ENCODE measurements at regions not wholly inside any gene's neighbourhood (a gene's known extent, or its start where the extent isn't known, plus 50 kb on each side); places are given as distances from the start of the nearest gene placed in this dataset.
"Not testable (repeated sequence)": the region's sequence is repeated elsewhere in the genome, so short reads cannot be mapped to it uniquely, and the experiment has no call there.

DNA sequence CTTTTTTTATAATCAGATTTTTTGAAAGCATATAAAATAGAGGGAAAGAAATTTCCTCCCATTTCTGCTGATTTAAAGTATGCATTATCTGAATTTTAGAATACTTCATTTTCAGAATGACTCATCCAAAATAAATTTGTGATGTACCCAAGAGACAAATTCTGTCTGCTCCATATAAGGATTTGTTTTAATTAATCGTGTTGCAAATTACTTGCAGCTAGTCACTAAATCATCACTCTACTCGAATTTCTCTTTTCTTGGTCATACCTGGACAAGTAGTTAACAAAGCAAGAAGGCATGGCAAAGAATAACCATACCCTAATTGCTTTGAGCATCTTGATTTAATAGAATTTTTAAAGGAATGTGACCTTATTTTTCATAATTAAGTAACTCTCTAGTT, 284.1 kb upstream of the GRAMD2B start:
- no peak for DNase-seq

DNA sequence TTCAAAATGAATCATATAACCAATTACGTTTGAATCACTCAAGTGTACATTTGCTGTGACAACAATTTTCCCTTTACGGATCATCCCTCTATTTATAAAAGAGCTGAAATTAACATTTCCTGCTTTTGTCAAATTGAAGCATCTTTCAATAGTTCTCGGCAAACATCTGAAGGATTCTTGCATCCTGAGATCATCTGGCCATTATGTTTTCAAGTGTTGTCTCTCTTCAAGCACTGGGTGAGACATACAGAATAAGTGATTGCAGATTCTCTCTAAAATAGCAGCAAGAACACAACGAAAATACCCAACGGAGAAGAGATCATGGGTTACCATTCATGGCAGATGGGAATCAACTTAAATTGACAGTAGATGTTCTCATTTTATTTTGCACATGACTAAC, 283.4 kb upstream of the GRAMD2B start:
- no peak for DNase-seq

DNA sequence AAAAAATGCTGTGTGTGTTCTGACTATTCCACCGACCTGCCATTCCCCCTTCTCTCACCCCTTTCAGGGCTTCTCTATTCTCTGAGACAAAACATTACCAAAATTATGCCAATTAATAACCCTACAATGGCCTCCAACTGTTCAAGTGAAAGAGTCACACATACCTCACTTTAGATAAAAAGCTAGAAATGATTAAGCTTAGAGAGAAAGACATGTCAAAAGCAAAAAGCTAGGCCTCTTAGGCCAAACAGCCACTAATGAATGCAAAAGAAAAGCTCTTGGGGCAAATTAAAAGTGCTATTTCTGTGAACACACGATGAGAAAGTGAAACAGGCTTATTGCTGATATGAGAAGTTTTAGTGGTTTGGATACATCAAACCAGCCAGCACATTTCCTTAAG, 279.6 kb upstream of the GRAMD2B start:
- no peak for DNase-seq

DNA sequence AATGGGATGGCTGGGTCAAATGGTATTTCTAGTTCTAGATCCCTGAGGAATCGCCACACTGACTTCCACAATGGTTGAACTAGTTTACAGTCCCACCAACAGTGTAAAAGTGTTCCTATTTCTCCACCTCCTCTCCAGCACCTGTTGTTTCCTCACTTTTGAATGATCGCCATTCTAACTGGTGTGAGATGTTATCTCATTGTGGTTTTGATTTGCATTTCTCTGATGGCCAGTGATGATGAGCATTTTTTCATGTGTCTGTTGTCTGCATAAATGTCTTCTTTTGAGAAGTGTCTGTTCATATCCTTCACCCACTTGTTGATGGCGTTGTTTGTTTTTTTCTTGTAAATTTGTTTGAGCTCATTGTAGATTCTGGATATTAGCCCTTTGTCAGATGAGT, 272.9 kb upstream of the GRAMD2B start:
- not testable (repeated sequence) for DNase-seq

DNA sequence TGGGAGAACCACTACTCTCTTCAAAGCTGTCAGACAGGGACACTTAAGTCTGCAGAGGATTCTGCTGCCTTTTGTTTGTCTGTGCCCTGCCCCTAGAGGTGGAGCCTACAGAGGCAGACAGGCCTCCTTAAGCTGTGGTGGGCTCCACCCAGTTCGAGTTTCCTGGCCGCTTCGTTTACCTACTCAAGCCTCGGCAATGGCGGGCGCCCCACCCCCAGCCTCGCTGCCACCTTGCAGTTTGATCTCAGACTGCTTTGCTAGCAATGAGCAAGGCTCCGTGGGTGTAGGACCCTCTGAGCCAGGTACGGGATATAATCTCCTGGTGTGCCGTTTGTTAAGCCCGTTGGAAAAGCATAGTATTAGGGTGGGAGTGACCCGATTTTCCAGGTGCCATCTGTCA, 267.9 kb upstream of the GRAMD2B start:
- DNase-seq: not testable (repeated sequence)

DNA sequence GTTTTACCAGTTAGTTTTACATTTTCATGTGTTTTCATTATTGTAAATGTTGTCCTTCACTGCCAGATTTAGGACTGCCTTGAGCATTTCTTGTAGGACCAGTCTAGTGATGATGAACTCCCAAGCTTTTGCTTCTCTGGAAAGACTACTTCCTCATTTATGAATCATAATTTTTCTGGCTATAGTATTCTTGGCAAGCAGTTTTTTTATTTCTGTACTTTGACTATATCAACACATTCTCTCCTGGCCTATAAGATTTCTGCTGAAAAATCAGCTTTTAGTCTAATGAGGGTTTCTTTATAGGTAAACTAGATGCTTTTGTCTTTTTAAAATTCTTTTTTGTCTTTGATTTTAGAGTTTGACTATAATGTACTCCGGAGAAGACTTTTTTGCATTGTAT, 256.8 kb upstream of the GRAMD2B start:
- DNase-seq: no peak

DNA sequence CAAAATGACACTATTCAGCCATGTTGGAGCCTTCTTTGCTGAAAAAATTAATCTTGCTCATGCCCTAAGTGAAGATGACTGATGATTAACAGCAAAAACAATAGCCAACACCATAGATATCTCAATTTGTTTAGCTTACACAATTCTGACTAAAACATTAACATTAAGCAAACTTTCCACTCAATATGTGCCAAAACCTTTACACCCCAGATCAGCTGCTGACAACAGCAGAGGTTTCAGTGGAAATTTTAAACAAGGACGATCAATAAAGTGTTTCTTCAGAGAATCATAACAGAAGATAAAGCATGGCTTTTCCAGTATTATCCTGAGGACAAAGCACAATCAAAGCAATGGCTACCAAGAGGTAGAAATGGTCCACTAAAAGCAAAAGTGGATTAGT, 254.4 kb upstream of the GRAMD2B start:
- no peak for DNase-seq

DNA sequence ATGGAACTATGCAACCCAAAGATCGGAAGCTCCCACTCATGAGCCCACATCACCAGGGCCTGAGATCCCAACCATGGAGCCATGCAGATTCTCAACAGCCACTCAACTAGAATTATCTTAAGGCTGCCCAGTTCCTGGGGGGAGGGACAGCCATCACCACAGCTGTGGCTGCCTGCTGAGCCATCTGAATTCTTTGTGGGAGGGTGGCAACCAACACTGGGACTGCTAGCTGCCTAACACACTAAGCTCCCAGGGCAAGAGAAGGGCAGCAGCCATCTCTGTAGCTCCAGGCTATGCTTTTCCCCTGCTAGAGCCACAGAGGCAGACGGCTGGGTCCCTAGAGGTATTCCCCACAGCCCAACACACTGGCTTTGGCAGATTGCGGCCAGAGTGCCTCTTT, 251.3 kb upstream of the GRAMD2B start:
- no peak for DNase-seq

DNA sequence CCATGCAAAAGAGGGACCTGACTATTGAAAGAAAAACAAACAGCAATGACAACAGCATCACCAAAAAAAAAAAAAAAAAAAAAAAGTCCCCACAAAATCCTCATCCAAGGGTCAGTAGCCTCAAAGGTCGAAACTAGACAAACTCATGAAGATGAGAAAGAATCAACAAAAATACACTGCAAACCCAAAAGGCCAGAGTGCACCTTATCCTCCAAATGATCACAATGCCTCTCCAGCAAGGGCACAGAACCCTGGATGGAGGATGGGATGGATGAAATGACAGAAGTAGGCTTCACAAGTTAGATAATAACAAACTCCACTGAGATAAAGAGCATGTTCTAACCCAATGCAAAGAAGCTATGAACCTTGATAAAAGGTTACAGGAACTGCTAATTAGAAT, 250.4 kb upstream of the GRAMD2B start:
- DNase-seq: no peak

DNA sequence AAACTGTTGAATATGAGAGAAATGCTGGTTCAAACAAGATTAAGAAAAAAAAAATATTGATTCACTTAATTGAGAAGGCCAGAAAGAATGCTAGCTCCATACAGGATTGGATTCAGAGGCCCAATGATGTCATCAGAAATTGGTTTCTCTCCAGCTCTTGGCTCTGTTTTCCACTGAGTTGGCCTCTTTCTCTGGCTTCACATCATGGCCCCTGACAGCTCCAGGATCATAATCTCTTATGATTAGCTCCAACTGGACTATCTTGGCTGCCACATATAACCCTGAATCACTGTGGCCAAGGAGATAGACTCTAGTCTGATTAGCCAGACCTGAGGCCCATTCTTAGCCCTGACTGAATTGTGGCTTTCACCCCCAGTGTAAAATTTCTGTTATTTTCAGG, 244.7 kb upstream of the GRAMD2B start:
- no peak for DNase-seq

DNA sequence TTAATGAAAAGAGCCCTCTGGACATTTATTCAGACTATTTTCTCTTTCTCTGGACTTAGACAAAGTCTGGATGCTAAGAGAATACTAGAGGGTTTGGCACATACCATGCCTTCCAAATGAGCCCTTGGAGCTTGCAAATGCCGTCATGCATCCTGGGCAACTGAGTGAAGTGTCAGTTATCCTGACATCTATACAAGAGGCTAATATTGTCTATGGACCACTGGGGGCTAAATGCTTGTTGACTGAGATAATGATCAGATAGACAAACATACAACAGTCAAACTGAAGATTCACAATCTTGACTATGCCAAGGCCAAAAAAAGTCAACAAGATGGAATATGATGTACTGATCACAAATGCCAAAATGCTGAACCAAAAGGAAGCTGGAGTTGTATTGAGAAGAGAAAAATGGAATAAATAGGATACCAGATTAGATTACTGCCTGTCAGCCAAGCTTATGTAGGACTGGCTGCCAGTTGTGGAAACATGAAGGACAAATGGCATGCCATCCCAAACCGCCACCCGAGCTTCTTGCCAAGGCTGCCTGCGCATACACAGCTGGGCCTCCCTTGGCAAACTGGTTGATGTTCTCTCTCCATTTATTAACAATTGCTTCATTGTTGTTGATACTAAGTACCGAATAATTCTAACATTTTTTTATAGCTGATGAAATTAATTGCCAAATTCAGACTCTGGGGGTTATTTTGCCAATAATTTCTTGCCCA, 240.1 kb upstream of the GRAMD2B start:
- no peak for DNase-seq

DNA sequence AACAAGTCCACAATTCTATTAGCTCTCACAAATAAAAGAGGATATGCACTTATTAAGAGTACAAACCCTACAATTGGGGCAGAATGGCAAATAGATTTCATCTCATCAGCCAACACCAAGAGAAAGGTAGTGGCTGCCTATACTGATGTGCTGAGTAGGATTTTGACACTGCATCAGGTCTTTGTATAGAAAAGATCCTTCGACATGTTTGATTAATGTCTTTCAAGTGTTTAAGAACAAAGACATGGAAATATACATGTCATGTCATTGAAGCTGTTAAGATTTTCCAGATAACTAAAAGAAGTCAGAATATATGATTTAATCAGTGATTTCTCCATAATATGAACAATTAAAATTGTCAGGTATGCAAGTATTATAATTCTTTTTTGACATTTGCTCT, 238.7 kb upstream of the GRAMD2B start:
- no peak for DNase-seq

DNA sequence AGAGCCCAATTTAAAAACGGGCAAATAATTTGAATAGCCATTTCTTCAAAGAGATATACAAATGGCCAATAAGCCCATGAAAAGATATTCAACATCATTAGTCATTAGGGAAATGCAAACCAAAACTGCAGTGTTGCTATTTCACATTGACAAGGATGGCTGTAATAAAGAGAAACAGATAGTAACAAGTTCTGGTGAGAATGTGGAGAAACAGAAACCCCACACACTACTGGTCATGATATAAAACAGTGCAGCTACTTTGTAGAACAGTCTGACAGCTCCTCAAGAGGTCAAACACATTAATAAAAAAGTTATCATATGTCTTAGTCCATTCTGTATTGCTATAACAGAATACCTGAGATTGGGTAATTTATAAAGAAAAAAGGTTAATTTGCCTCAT, 237.0 kb upstream of the GRAMD2B start:
- DNase-seq: no peak

DNA sequence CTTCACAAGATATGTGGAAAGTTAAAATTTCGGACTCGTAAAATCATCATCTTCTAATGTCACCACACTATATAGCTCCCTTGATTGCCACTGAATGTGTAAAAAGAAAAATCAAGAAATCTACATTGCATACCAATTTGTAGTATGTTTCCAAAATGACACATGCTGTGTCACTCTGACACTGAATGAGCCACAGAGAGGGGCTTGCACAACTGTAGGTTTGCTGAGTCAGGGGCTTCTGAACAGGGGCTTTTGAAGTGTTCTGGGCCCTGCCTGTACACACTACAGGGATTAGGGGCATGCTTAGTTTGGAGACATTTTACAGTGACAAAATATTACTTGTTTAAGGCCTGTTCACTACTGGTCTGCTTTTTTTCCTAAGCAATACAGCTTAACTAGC, 234.4 kb upstream of the GRAMD2B start:
- DNase-seq: no peak

DNA sequence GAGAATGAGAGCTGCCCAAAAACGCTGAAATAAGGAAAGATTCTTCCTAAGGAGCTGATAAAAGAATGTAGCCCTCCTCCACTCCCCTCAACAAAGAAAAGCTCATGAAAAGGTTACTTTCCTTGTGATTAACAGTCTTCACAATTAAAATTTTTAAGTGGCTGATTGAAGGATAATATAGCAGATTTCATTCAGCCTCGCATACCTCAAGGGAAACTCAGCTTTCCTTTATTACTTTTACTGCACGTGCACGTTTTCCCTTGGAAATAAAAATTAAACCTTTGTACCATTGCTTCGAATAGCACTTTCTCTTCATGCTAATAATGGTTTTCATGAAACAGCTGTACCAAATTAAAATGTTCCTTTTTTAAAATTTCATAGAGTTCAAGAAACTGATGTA, 234.0 kb upstream of the GRAMD2B start:
- no peak for DNase-seq

DNA sequence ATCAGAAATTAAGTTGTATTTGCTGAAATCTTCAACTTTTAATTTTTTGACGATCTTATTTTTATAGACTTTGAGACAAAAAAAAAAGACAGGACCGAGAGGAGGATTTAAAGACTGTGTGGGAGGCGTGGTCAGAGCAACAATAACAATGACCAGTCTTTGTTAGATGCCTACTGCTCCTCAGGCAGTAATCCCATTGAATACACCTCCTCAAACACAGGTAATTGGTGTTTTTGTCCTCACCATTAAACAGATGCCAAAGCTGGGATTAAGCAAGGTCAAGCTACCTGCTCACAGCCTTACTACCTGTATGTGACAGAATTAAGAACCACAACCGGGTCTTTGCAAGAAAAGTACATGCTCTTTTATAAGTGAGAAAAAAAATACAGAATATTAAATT, 233.3 kb upstream of the GRAMD2B start:
- no peak for DNase-seq

DNA sequence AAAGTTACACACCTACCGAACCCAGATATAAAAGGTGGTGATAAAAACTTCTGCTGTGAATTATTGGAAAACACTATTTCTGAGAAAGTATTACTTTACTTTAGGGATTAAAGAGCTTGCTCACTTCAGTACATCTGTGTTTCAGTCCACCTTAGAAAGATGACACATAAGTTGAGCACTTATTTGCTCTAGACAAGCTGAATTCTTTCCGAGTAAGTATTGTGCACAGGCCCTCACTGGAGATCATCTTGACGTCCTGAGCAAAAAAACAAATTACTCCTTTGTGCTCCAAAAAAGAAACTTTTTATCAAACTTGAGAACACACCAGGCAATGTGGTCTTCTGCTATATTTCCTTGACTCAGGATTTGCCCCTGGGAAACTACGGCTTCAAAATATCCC, 231.0 kb upstream of the GRAMD2B start:
- DNase-seq: no peak

DNA sequence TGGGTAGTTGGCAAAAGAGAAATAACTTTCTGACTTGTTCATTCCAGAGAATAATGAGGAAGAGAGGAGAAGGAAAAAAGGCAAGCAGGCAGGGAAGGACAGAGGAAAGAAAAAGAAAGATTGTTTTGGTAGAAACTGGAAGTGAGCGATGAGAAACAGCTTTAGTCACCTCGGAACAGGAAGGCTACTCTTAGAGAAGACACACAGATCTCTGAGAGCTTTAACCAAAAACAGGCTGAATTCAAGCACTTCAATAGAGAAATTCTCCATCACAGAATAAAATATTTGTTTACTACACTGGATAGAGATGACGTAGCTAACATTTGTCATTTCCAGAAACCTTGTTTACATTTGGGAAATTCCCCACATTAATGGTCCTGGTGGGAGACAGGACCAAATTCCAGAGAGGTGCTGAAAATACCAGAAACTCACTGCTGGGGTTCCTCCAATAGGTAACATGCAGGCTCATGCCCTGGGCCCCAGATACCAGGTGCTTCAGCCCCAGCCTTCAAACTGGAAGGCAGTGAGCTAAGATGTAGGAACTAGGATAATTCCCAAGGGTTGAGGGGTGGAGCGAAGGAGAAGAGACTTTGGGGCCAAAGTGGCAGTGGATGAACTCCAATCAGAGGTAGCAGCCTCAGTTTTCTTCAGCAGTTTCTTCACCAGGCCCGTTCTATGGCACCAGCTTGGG, 227.7 kb upstream of the GRAMD2B start:
- DNase-seq: no peak

DNA sequence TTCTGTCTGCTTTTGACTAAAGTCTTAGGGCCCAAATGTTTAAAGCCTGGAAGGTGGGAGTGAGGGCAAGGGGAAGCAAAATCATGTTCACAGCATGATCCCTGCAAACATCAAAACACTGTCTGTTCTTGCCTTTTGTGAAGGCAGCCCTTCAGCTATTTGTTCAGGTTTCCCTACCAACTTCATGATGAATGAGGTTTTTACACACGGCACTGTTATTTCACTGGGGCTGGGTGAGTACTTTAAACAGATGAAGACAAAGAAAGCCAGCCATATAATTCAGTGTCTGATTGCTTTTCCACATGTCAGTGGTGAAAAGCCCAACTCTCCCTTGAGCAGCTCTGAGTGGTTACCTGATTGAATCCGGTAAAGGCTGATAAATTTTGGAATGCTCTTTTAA, 224.7 kb upstream of the GRAMD2B start:
- peak; percentile 67 to 75 for DNase-seq

DNA sequence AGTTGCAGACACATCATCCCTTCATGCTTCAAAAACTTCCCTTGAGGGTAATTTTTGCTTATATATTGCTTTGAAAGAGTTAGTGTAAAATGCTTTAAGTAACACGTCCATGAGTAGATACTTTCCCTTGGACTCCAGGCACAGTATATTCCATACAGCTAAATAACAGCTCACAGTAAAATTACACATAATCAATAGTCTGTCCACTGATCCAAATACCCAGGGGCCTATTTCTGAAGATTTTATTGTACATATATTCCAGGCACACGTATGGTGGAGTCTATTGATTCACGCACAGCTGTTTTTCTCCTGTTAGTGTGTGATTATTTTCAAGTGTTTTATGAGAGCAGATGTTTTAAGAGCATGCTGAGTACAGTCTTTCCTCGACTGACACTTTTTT, 223.7 kb upstream of the GRAMD2B start:
- DNase-seq: no peak

DNA sequence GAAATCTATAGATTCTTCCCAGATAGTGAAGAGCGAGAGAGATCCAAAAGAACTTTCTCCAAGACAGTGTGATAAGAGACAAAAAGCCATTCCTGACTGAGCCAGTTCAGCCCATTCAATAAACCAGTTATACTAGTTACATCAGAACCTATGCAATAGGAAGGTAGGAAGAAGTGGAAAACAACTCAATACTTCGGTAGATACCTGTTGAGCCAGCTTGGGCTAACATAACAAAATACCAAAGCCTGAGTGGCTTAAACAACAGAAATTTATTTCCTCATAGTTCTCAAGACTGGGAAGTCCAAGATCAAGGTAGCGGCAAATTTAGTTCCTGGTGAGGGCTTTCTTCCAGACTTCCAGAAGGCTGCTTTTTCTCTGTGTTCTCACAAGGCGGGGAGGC, 214.5 kb upstream of the GRAMD2B start:
- no peak for DNase-seq

DNA sequence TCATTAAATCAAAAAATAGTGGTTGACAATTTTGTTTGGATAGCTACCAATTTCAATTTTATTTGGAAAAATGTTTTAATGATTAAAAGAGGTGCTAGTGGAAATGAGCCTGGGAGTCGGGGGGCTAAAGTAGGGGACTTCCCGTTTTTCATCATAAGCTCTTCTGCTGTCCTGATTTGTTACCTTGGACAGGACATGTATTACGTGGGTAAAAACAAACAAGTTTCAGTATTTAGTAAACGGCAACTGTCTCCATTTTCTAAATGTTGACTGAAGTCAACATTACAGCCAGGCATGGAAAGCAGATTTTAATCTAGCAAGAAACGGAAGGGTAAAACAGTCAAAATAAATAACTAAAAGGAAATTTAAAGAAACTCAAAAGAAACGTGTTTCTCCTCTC, 212.3 kb upstream of the GRAMD2B start:
- no peak for DNase-seq

DNA sequence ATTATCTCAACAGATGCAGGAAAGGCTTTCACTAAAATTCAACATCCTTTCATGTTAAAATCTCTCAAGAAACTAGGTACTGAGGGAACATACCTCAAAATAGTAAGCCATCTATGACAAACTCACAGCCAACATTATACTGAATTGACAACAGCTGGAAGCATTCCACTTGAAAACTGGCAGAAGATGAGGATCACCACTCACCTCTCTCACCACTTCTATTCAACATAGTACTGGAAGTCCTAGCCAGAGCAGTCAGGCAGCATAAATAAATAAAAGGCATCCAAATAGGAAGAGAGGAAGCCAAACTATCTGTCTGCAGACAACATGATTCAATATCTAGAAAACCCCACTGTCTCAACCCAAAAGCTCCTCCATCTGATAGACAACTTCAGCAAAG, 203.6 kb upstream of the GRAMD2B start:
- DNase-seq: no peak

DNA sequence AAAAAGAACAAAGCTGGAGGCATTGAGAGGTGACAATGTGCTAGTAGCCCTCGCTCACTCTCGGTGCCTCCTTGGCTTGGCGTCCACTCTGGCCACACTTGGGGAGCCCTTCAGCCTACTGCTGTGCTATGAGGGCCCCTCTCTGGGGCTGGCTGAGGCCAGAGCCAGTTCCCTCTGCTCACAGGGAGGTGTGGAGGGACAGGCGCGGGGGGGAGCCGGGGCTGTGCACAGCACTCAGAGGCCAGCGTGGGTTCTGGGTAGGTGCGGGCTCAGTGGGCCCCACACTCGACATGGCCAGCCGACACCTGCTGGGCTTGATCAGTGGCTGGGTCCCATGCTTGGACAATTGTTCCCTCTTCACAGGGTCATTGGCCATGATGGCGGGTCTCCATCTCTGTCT, 202.5 kb upstream of the GRAMD2B start:
- DNase-seq: no peak

DNA sequence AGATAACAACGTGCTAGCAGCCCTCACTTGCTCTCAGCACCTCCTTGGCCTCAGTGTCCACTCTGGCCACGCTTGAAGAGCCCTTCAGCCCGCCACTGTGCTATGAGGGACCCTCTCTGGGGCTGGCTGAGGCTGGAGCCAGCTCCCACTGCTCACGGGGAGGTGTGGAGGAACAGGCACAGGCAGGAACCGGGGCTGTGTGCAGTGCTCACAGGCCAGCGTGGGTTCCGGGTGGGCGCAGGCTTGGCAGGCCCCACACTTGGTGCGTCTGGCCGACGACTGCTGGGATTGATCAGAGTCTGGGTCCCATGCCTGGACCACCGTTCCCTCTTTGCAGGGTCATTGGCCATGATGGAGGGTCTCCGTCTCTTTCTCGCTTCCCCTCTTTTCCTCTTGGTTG, 194.3 kb upstream of the GRAMD2B start:
- DNase-seq: no peak
